K562 (cell line): ENCODE measurements at regions not wholly inside any gene's neighbourhood (a gene's known extent, or its start where the extent isn't known, plus 50 kb on each side); places are given as distances from the start of the nearest gene placed in this dataset.

ENCODE experiments used
- ATAC-seq: fragments of 200-7000 bp; cut with Tn5 transposase; 3 replicates; pipeline ENCODE4 v1.9.1; 2020; ENCODE audit warnings: moderate library complexity
- BruUV-seq: library from RNA; stranded (reverse); fragments of 400-500 nt; replicated peaks from 2 replicates; lab custom pipeline; 2021; lab: Mats Ljungman, UMichigan
- CTCF ChIA-PET: fragments of 300-600 bp; formaldehyde crosslinking; extraction: SDS; loops from one replicate; lab custom pipeline; 2021; ENCODE audit warnings: low intra/inter-chr PET ratio; lab: Yijun Ruan, JAX
- POLR2A ChIA-PET: fragments of 300-600, 350-650 bp; sonication (Branson Sonifier 250); formaldehyde crosslinking; extraction: SDS; loops from one replicate; lab custom pipeline; 2021; ENCODE audit warnings: antibody characterized with exemption, inconsistent platforms; lab: Yijun Ruan, JAX
- DNase-seq, 4 experiments: peaks; one replicate each; pipeline versions ENCODE4 v3.0.0 to v3.0.0-alpha.2; 2011 to 2018; ENCODE audit warnings: low spot score in 3 of 4, mixed read lengths in 3 of 4; ENCODE audit errors: extremely low read depth in 1 of 4
- FAIRE-seq: peaks from 2 replicates; lab custom pipeline; 2011; peaks lifted over from hg19 to GRCh38; lab: Jason Lieb, UNC
- H2AFZ ChIP-seq: 2 replicates; pipeline ENCODE4 v1.6.0; 2011; ENCODE audit warnings: low read depth, low read length, control low read depth, inconsistent platforms
- H3K27ac ChIP-seq: fragments of 200-600 bp; 3 replicates; pipeline ENCODE4 v1.8.0; 2011; ENCODE audit warnings: low read depth, mild to moderate bottlenecking, control low read depth, inconsistent platforms, low read length, moderate library complexity, mixed read lengths; ENCODE audit errors: extremely low read depth
- H3K27me3 ChIP-seq, 2 experiments: fragments of 300-600 bp in 1 of 2; 2 replicates in 1 of 2; 3 replicates in 1 of 2; pipeline versions ENCODE4 v1.6.0 to v1.8.0; 2011; ENCODE audit warnings: inconsistent platforms in 2 of 2, low read length in 2 of 2, mild to moderate bottlenecking in 1 of 2, mixed read lengths in 1 of 2, moderate library complexity in 1 of 2; ENCODE audit not compliant: control insufficient read depth in 2 of 2, insufficient read depth in 2 of 2
- H3K36me3 ChIP-seq: fragments of 300-600 bp; 3 replicates; pipeline ENCODE4 v1.8.0; 2011; ENCODE audit warnings: mild to moderate bottlenecking, low read length, inconsistent platforms; ENCODE audit not compliant: control insufficient read depth, insufficient read depth
- H3K4me1 ChIP-seq, 2 experiments: fragments of 200-600 bp in 1 of 2; replicated peaks in 1 of 2; 2 replicates in 1 of 2; 3 replicates in 1 of 2; pipeline versions ENCODE4 v1.5.1 to v1.8.0; 2011; ENCODE audit warnings: inconsistent platforms in 2 of 2, low read length in 2 of 2, mild to moderate bottlenecking in 1 of 2, mixed read lengths in 1 of 2, moderate library complexity in 1 of 2; ENCODE audit not compliant: control insufficient read depth in 2 of 2, insufficient read depth in 2 of 2
- H3K4me2 ChIP-seq: 2 replicates; pipeline ENCODE4 v1.6.1; 2011; ENCODE audit warnings: low read length, control low read depth, inconsistent platforms, mixed read lengths; ENCODE audit not compliant: insufficient read depth
- H3K4me3 ChIP-seq: fragments of 200-600 bp; sonication (generic), shearing (Covaris generic); 2 replicates; pipeline ENCODE4 v1.5.1; 2016; ENCODE audit warnings: control low read depth, inconsistent platforms
- H3K79me2 ChIP-seq: fragments of 200-600 bp; 3 replicates; pipeline ENCODE4 v1.8.0; 2011; ENCODE audit warnings: low read length, inconsistent platforms; ENCODE audit not compliant: control insufficient read depth, insufficient read depth
- H3K9ac ChIP-seq, 2 experiments: 2 replicates each; pipeline versions ENCODE4 v1.6.0 to v1.6.1; 2011; ENCODE audit warnings: low read depth in 2 of 2, low read length in 2 of 2, control low read depth in 1 of 2, inconsistent platforms in 1 of 2, mild to moderate bottlenecking in 1 of 2, mixed read lengths in 1 of 2; ENCODE audit not compliant: insufficient read depth in 1 of 2
- H3K9me1 ChIP-seq: one replicate; pipeline ENCODE4 v1.6.0; 2011; ENCODE audit warnings: inconsistent platforms, mild to moderate bottlenecking, low read length, moderate library complexity; ENCODE audit not compliant: control insufficient read depth, insufficient read depth
- H3K9me3 ChIP-seq: replicated peaks from 2 replicates; pipeline ENCODE4 v1.5.1; 2011; ENCODE audit warnings: low read depth, low read length, inconsistent platforms; ENCODE audit not compliant: control insufficient read depth, insufficient read depth
- H4K20me1 ChIP-seq: replicated peaks from 2 replicates; pipeline ENCODE4 v1.6.1; 2011; ENCODE audit warnings: low read length, inconsistent platforms, mixed read lengths; ENCODE audit not compliant: control insufficient read depth, insufficient read depth
- BDP1 ChIP-seq: IDR thresholded peaks from 3 replicates; pipeline ENCODE4 v1.6.1; 2011; ENCODE audit not compliant: insufficient read length, insufficient read depth
- C11orf30 ChIP-seq: fragments of 450-650 bp; IDR thresholded peaks from 2 replicates; pipeline ENCODE4 v1.6.1; 2016; ENCODE audit warnings: low read depth, mild to moderate bottlenecking
- CSDE1 ChIP-seq, 2 experiments: fragments of 450-650 bp; IDR thresholded peaks; 2 replicates each; pipeline ENCODE4 v1.6.1; 2016; ENCODE audit warnings: mild to moderate bottlenecking in 1 of 2
- ELF4 ChIP-seq: fragments of 450-650 bp; formaldehyde crosslinking; IDR thresholded peaks from 2 replicates; pipeline ENCODE4 v1.4.0; 2022; ENCODE audit warnings: missing genetic modification characterization
- FOXA1 ChIP-seq: fragments of 450-650 bp; IDR thresholded peaks from 2 replicates; pipeline ENCODE4 v1.6.1; 2016; ENCODE audit warnings: mild to moderate bottlenecking, borderline replicate concordance
- HNRNPLL ChIP-seq: fragments of 200-400 bp; formaldehyde crosslinking; IDR thresholded peaks from 2 replicates; pipeline ENCODE4 v1.6.1; 2017; ENCODE audit warnings: low read length, low read depth, mild to moderate bottlenecking; ENCODE audit not compliant: poor library complexity, severe bottlenecking
- LCOR ChIP-seq: sonication (generic); formaldehyde crosslinking; IDR thresholded peaks from 2 replicates; pipeline ENCODE4 v1.8.0; 2022; ENCODE audit warnings: mild to moderate bottlenecking, missing genetic modification reagents
- NFYB ChIP-seq: IDR thresholded peaks from 2 replicates; pipeline ENCODE4 v1.6.1; 2011; ENCODE audit warnings: mild to moderate bottlenecking, moderate library complexity; ENCODE audit not compliant: insufficient read length; ENCODE audit errors: extremely low read depth
- RBFOX2 ChIP-seq: fragments of 200-400 bp; formaldehyde crosslinking; IDR thresholded peaks from 2 replicates; pipeline ENCODE4 v1.6.1; 2017; ENCODE audit warnings: low read depth, mild to moderate bottlenecking, low read length, moderate library complexity
- RBM15 ChIP-seq: fragments of 200-400 bp; formaldehyde crosslinking; IDR thresholded peaks from 2 replicates; pipeline ENCODE4 v1.6.1; 2018; ENCODE audit warnings: mild to moderate bottlenecking, low read length, moderate library complexity; ENCODE audit not compliant: insufficient read depth
- SIX5 ChIP-seq, 2 experiments: IDR thresholded peaks; 2 replicates each; pipeline ENCODE4 v1.6.1; 2011; ENCODE audit warnings: low read length in 2 of 2, borderline replicate concordance in 1 of 2, low read depth in 1 of 2, mild to moderate bottlenecking in 1 of 2, moderate library complexity in 1 of 2; ENCODE audit not compliant: insufficient read depth in 1 of 2
- SNIP1 ChIP-seq: fragments of 450-650 bp; IDR thresholded peaks from 2 replicates; pipeline ENCODE4 v1.7.1; 2017; ENCODE audit warnings: low read depth, mild to moderate bottlenecking
- TGIF2 ChIP-seq: sonication (generic); formaldehyde crosslinking; IDR thresholded peaks from 2 replicates; pipeline ENCODE4 v1.8.1; 2022; ENCODE audit warnings: mild to moderate bottlenecking, missing genetic modification reagents, moderate library complexity
- ZNF274 ChIP-seq: IDR thresholded peaks from 2 replicates; pipeline ENCODE4 v1.6.1; 2011; ENCODE audit warnings: low read depth, mild to moderate bottlenecking, low read length, moderate library complexity, borderline replicate concordance
- ZNF507 ChIP-seq: conservative IDR thresholded peaks from 2 replicates; pipeline ENCODE4 v1.6.1; 2017; ENCODE audit warnings: missing genetic modification characterization, missing compliant biosample characterization
- in situ Hi-C: fragments of 300-500 bp; cut with MboI; formaldehyde crosslinking; loops from 4 replicates; pipeline ENCODE4 v1.15.0; 2018; ENCODE audit warnings: inconsistent platforms, mixed read lengths
- intact Hi-C: fragments of 100-400 bp; cut with micrococcal nuclease; formaldehyde crosslinking; loops from 2 replicates; pipeline ENCODE4 v1.14.2; 2022
- TF ChIP-seq, protein P1 (sequence below), 3 experiments: fragments of 200-800 bp in 1 of 3; sonication (Bioruptor generic) in 1 of 3; sonication (generic) in 1 of 3; formaldehyde crosslinking in 1 of 3; IDR thresholded peaks; 2 replicates each; pipeline versions ENCODE4 v1.6.1 to v1.8.0; 2016 to 2022; ENCODE audit warnings: mild to moderate bottlenecking in 2 of 3, missing compliant biosample characterization in 2 of 3, missing genetic modification characterization in 2 of 3, missing genetic modification reagents in 1 of 3
- TF ChIP-seq, protein P2 (sequence below): fragments of 450-650 bp; IDR thresholded peaks from 2 replicates; pipeline ENCODE4 v1.6.1; 2017; ENCODE audit warnings: mild to moderate bottlenecking, moderate library complexity

- Histone ChIP-seq H3K79me2 (no peaks in the 10 kb centered on the region), H3K4me3 (no peak overlapping the region), H3K4me2 (no peak overlapping the region), H3K9me3 (no peaks in the 10 kb centered on the region), H3K4me1 (no peaks in the 10 kb centered on the region; a peak in 2 of 5 replicates), H3K36me3 (no peaks in the 10 kb centered on the region), H3K9ac (no peak overlapping the region), H2AFZ (no peak overlapping the region), H3K27me3 (no peaks in the 10 kb centered on the region), H3K27ac (no peak overlapping the region), H3K9me1 (no peaks in the 10 kb centered on the region), H4K20me1 (no peaks in the 10 kb centered on the region)
- no peak for ATAC-seq
- ChIA-PET POLR2A (no interaction called here), CTCF (no interaction called here)
- intact Hi-C loops (no loop called here), in situ Hi-C loops (no loop called here)
- BruUV-seq = no TSS peak
- FAIRE-seq = no peak
- TF ChIP-seq BDP1 = no peak
- no peak for TF ChIP-seq NFYB
- TF ChIP-seq SNIP1 = no peak
- no peak for TF ChIP-seq CSDE1 (IDR thresholded peaks at IDR 0.05)
- no peak for TF ChIP-seq C11orf30
- TF ChIP-seq, protein P1, sequence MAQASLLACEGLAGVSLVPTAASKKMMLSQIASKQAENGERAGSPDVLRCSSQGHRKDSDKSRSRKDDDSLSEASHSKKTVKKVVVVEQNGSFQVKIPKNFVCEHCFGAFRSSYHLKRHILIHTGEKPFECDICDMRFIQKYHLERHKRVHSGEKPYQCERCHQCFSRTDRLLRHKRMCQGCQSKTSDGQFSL (CRISPR knock-in tag; IDR thresholded peaks at IDR 0.05) = no peak
- TF ChIP-seq, protein P1 (tag; IDR thresholded peaks at IDR 0.05) = no peak
- TF ChIP-seq TGIF2 (CRISPR knock-in tag) = no peak
- no peak for TF ChIP-seq ELF4
- no peak for TF ChIP-seq RBFOX2
- no peak for TF ChIP-seq HNRNPLL
- no peak for TF ChIP-seq SIX5 (IDR thresholded peaks at IDR 0.05; ENCODE audit: borderline replicate concordance in 1 of 2, insufficient read depth in 1 of 2, low read depth in 1 of 2, low read length in 2 of 2)
- no peak for TF ChIP-seq ZNF507 (tag)
- no peak for TF ChIP-seq FOXA1
- no peak for TF ChIP-seq RBM15
- no peak for TF ChIP-seq ZNF274
- TF ChIP-seq LCOR (CRISPR knock-in tag) = no peak
- TF ChIP-seq, protein P2, sequence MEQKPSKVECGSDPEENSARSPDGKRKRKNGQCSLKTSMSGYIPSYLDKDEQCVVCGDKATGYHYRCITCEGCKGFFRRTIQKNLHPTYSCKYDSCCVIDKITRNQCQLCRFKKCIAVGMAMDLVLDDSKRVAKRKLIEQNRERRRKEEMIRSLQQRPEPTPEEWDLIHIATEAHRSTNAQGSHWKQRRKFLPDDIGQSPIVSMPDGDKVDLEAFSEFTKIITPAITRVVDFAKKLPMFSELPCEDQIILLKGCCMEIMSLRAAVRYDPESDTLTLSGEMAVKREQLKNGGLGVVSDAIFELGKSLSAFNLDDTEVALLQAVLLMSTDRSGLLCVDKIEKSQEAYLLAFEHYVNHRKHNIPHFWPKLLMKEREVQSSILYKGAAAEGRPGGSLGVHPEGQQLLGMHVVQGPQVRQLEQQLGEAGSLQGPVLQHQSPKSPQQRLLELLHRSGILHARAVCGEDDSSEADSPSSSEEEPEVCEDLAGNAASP = no peak
- DNase-seq = no peak
These were observed 556.6 kb downstream of the DOK5 start for GRCh38 chr20:55031971-55032370.
